Activated CD4-positive, alpha-beta T cell treated with anti-CD3 and anti-CD28 coated beads for 48 hours (primary cell): ENCODE measurements at regions not wholly inside any gene's neighbourhood (a gene's known extent, or its start where the extent isn't known, plus 50 kb on each side); places are given as distances from the start of the nearest gene placed in this dataset.
"Not testable (repeated sequence)": the region's sequence is repeated elsewhere in the genome, so short reads cannot be mapped to it uniquely, and the experiment has no call there.

Experiments used
- DNase-seq: peaks from one replicate; pipeline ENCODE4 v3.0.0-alpha.2; 2020

- DNase-seq = no peak
Measured at GRCh38 chr10:16119445-16119844, 259.1 kb upstream of the MINDY3 start.

- DNase-seq = no peak
Measured at GRCh38 chr10:16120563-16120962, 260.3 kb upstream of the MINDY3 start.

- no peak for DNase-seq
Measured at GRCh38 chr10:16141499-16141898, 281.2 kb upstream of the MINDY3 start.

- no peak for DNase-seq
Measured at GRCh38 chr10:16146993-16147392, 286.7 kb upstream of the MINDY3 start.

- DNase-seq = no peak
Measured at GRCh38 chr10:16155834-16156233, 281.0 kb upstream of the PTER start.

GRCh38 chr10:16156681-16157080 lies 280.1 kb upstream of the PTER start:
- no peak for DNase-seq

- not testable (repeated sequence) for DNase-seq
Measured at GRCh38 chr10:16165067-16165466, 271.7 kb upstream of the PTER start.

GRCh38 chr10:16182144-16182543 lies 254.7 kb upstream of the PTER start:
- DNase-seq = no peak

- no peak for DNase-seq
Measured at GRCh38 chr10:16182688-16183087, 254.1 kb upstream of the PTER start.

GRCh38 chr10:16184096-16184597 lies 252.7 kb upstream of the PTER start:
- no peak for DNase-seq

GRCh38 chr10:16184906-16185305 lies 251.9 kb upstream of the PTER start:
- DNase-seq = no peak

- DNase-seq = no peak
Measured at GRCh38 chr10:16186564-16186963, 250.2 kb upstream of the PTER start.

GRCh38 chr10:16187161-16187560 lies 249.6 kb upstream of the PTER start:
- DNase-seq = no peak

- DNase-seq = no peak
Measured at GRCh38 chr10:16192337-16192736, 244.5 kb upstream of the PTER start.

- no peak for DNase-seq
Measured at GRCh38 chr10:16193241-16193640, 243.6 kb upstream of the PTER start.

GRCh38 chr10:16195178-16195769 lies 241.5 kb upstream of the PTER start:
- no peak for DNase-seq

GRCh38 chr10:16195894-16196293 lies 240.9 kb upstream of the PTER start:
- no peak for DNase-seq

- DNase-seq = no peak
Measured at GRCh38 chr10:16199216-16199615, 237.6 kb upstream of the PTER start.

GRCh38 chr10:16223618-16224017 lies 213.2 kb upstream of the PTER start:
- DNase-seq = not testable (repeated sequence)

GRCh38 chr10:16227674-16228073 lies 209.1 kb upstream of the PTER start:
- DNase-seq = no peak

GRCh38 chr10:16231176-16231575 lies 205.6 kb upstream of the PTER start:
- DNase-seq = no peak

- no peak for DNase-seq
Measured at GRCh38 chr10:16231734-16232435, 204.9 kb upstream of the PTER start.

- DNase-seq = no peak
Measured at GRCh38 chr10:16232441-16232840, 204.4 kb upstream of the PTER start.

GRCh38 chr10:16234916-16235315 lies 201.9 kb upstream of the PTER start:
- no peak for DNase-seq

- no peak for DNase-seq
Measured at GRCh38 chr10:16242446-16242845, 194.4 kb upstream of the PTER start.
